ENCODE measurements at regions not wholly inside any gene's neighbourhood (a gene's known extent, or its start where the extent isn't known, plus 50 kb on each side); places are given as distances from the start of the nearest gene placed in this dataset.

- no peak for DNase-seq (ENCODE audit: low spot score)
Measured at GRCh38 chr5:176733406-176734262, 76.7 kb upstream of the UNC5A start.

- no peak for DNase-seq (ENCODE audit: low spot score)
Measured at GRCh38 chr5:176734756-176735342, 75.5 kb upstream of the UNC5A start.

- no peak for DNase-seq (ENCODE audit: low spot score)
Measured at GRCh38 chr5:176735383-176736265, 74.7 kb upstream of the UNC5A start.

GRCh38 chr5:176736301-176736930, 73.9 kb upstream of the UNC5A start:
- DNase-seq (ENCODE audit: low spot score) = no peak

GRCh38 chr5:176736931-176737745, 73.2 kb upstream of the UNC5A start:
- no peak for DNase-seq (ENCODE audit: low spot score)

GRCh38 chr5:176737746-176738636, 72.4 kb upstream of the UNC5A start:
- DNase-seq (ENCODE audit: low spot score) = no peak

GRCh38 chr5:176738637-176739250, 71.6 kb upstream of the UNC5A start:
- no peak for DNase-seq (ENCODE audit: low spot score)

- no peak for DNase-seq (ENCODE audit: low spot score)
Measured at GRCh38 chr5:176739461-176740051, 70.8 kb upstream of the UNC5A start.

- DNase-seq (ENCODE audit: low spot score) = no peak
Measured at GRCh38 chr5:176740131-176740701, 70.1 kb upstream of the UNC5A start.

- no peak for DNase-seq (ENCODE audit: low spot score)
Measured at GRCh38 chr5:176740702-176741496, 69.5 kb upstream of the UNC5A start.

- DNase-seq (ENCODE audit: low spot score) = no peak
Measured at GRCh38 chr5:176741561-176742211, 68.7 kb upstream of the UNC5A start.

- no peak for DNase-seq (ENCODE audit: low spot score)
Measured at GRCh38 chr5:176742246-176743105, 67.9 kb upstream of the UNC5A start.

- DNase-seq (ENCODE audit: low spot score) = no peak
Measured at GRCh38 chr5:176743136-176743861, 67.1 kb upstream of the UNC5A start.

- DNase-seq (ENCODE audit: low spot score) = no peak
Measured at GRCh38 chr5:176743868-176744583, 66.3 kb upstream of the UNC5A start.

GRCh38 chr5:176744584-176744965, 65.8 kb upstream of the UNC5A start:
- no peak for DNase-seq (ENCODE audit: low spot score)
